IMR-90 (cell line): ENCODE measurements at regions not wholly inside any gene's neighbourhood (a gene's known extent, or its start where the extent isn't known, plus 50 kb on each side); places are given as distances from the start of the nearest gene placed in this dataset.

Experiments
- ATAC-seq: fragments of 200-7000 bp; cut with Tn5 transposase; 2 replicates; pipeline ENCODE4 v1.9.1; 2020; ENCODE audit warnings: low read depth, mild to moderate bottlenecking, moderate library complexity
- BruUV-seq: library from RNA; stranded (reverse); fragments of 400-500 nt; replicated peaks from 2 replicates; lab custom pipeline; 2021; lab: Mats Ljungman, UMichigan
- CTCF ChIA-PET: fragments of 300-600 bp; formaldehyde crosslinking; extraction: SDS; loops from one replicate; lab custom pipeline; 2021; ENCODE audit warnings: antibody characterized with exemption; lab: Yijun Ruan, JAX
- POLR2A ChIA-PET: fragments of 300-600 bp; sonication (Branson Sonifier 250); formaldehyde crosslinking; loops from one replicate; lab custom pipeline; 2022; ENCODE audit warnings: antibody characterized with exemption; ENCODE audit not compliant: unreplicated experiment; lab: Charles Lee
- DNase-seq: peaks from one replicate; pipeline ENCODE4 v3.0.0; 2013
- H2AFZ ChIP-seq: replicated peaks from 2 replicates; pipeline ENCODE3; 2013; ENCODE audit warnings: low read length, mild to moderate bottlenecking; ENCODE audit not compliant: poor library complexity
- H2AK5ac ChIP-seq: 2 replicates; pipeline ENCODE4 v1.6.1; 2013; ENCODE audit warnings: low read depth, low read length, inconsistent platforms
- H2AK9ac ChIP-seq: replicated peaks from 2 replicates; pipeline ENCODE3; 2013; ENCODE audit warnings: mild to moderate bottlenecking, low read depth, low read length, moderate library complexity; ENCODE audit not compliant: poor library complexity
- H2BK120ac ChIP-seq: 2 replicates; pipeline ENCODE4 v1.6.1; 2013; ENCODE audit warnings: low read depth, low read length, inconsistent platforms
- H2BK15ac ChIP-seq: 3 replicates; pipeline ENCODE4 v1.6.1; 2013; ENCODE audit warnings: low read depth, low read length, inconsistent platforms
- H2BK20ac ChIP-seq: 2 replicates; pipeline ENCODE4 v1.6.1; 2013; ENCODE audit warnings: low read depth, mild to moderate bottlenecking, inconsistent platforms, low read length, moderate library complexity
- H2BK5ac ChIP-seq: 2 replicates; pipeline ENCODE4 v1.6.1; 2013; ENCODE audit warnings: mild to moderate bottlenecking, low read depth, low read length, inconsistent platforms; ENCODE audit not compliant: poor library complexity, severe bottlenecking
- H3K14ac ChIP-seq: replicated peaks from 2 replicates; pipeline ENCODE4 v1.6.1; 2013; ENCODE audit warnings: low read depth, low read length, inconsistent platforms
- H3K18ac ChIP-seq: 2 replicates; pipeline ENCODE4 v1.6.1; 2013; ENCODE audit warnings: low read depth, low read length, control low read depth
- H3K23ac ChIP-seq: 2 replicates; pipeline ENCODE4 v1.6.1; 2013; ENCODE audit warnings: low read depth, low read length, inconsistent platforms
- H3K27ac ChIP-seq: 2 replicates; pipeline ENCODE4 v1.5.1; 2013; ENCODE audit warnings: mild to moderate bottlenecking, control low read depth, low read length; ENCODE audit not compliant: insufficient read depth
- H3K27me3 ChIP-seq: 2 replicates; pipeline ENCODE4 v1.6.1; 2013; ENCODE audit warnings: low read length; ENCODE audit not compliant: control insufficient read depth, insufficient read depth
- H3K36me3 ChIP-seq: 2 replicates; pipeline ENCODE4 v1.6.1; 2013; ENCODE audit warnings: low read length, mixed read lengths; ENCODE audit not compliant: control insufficient read depth, insufficient read depth
- H3K4ac ChIP-seq: 2 replicates; pipeline ENCODE4 v1.6.1; 2013; ENCODE audit warnings: low read depth, low read length, inconsistent platforms
- H3K4me1 ChIP-seq: 2 replicates; pipeline ENCODE4 v1.6.1; 2013; ENCODE audit warnings: low read length, mixed read lengths; ENCODE audit not compliant: control insufficient read depth, insufficient read depth
- H3K4me2 ChIP-seq: 2 replicates; pipeline ENCODE4 v1.6.1; 2013; ENCODE audit warnings: low read depth, mild to moderate bottlenecking, control low read depth, low read length, moderate library complexity
- H3K4me3 ChIP-seq: 2 replicates; pipeline ENCODE4 v1.5.1; 2013; ENCODE audit warnings: low read depth, mild to moderate bottlenecking, control low read depth, low read length, moderate library complexity; ENCODE audit not compliant: insufficient read depth
- H3K56ac ChIP-seq: 2 replicates; pipeline ENCODE4 v1.6.1; 2013; ENCODE audit warnings: low read length, inconsistent platforms; ENCODE audit not compliant: insufficient read depth; ENCODE audit errors: extremely low read depth
- H3K79me1 ChIP-seq, 2 experiments: 2 replicates each; pipeline ENCODE4 v1.6.1; 2013; ENCODE audit warnings: low read length in 2 of 2, inconsistent platforms in 1 of 2, low read depth in 1 of 2
- H3K9ac ChIP-seq: 2 replicates; pipeline ENCODE4 v1.6.1; 2013; ENCODE audit warnings: low read depth, low read length, control low read depth
- H3K9me1 ChIP-seq: 2 replicates; pipeline ENCODE4 v1.6.1; 2013; ENCODE audit warnings: low read length, inconsistent platforms; ENCODE audit not compliant: insufficient read depth
- H3K9me3 ChIP-seq: 2 replicates; pipeline ENCODE4 v1.6.1; 2013; ENCODE audit warnings: low read length; ENCODE audit not compliant: control insufficient read depth, insufficient read depth
- H4K20me1 ChIP-seq: 2 replicates; pipeline ENCODE4 v1.6.1; 2013; ENCODE audit warnings: low read length, inconsistent platforms; ENCODE audit not compliant: insufficient read depth
- H4K5ac ChIP-seq: 2 replicates; pipeline ENCODE4 v1.6.1; 2013; ENCODE audit warnings: mild to moderate bottlenecking, low read depth, low read length, control low read depth
- H4K8ac ChIP-seq, 2 experiments: 2 replicates each; pipeline ENCODE4 v1.6.1; 2013; ENCODE audit warnings: low read depth in 2 of 2, low read length in 2 of 2, control low read depth in 1 of 2, inconsistent platforms in 1 of 2
- H4K91ac ChIP-seq: 2 replicates; pipeline ENCODE4 v1.6.1; 2013; ENCODE audit warnings: low read depth, low read length, inconsistent platforms; ENCODE audit not compliant: insufficient read depth
- SMC3 ChIP-seq: fragments of 150-350 bp; IDR thresholded peaks from 2 replicates; pipeline ENCODE4 v1.6.1; 2016; ENCODE audit warnings: low read depth, mild to moderate bottlenecking, antibody characterized with exemption, low read length, moderate library complexity
- WGBS, 2 experiments: methylation state at CpG; one replicate each; pipeline versions ENCODE4 v1.1.5 to v1.1.7; 2013; ENCODE audit warnings: missing lambda C conversion rate in 2 of 2; ENCODE audit not compliant: insufficient read length in 1 of 2; ENCODE audit errors: extremely low coverage in 2 of 2; 5-methylcytosine and 5-hydroxymethylcytosine counted together
- dilution Hi-C: fragments of 300-500 bp; cut with HindIII; formaldehyde crosslinking; loops from one replicate; pipeline ENCODE4 v1.14.3; 2018; ENCODE audit warnings: low sequenced_read_pairs; ENCODE audit not compliant: unreplicated experiment
- in situ Hi-C: fragments of 300-500 bp; cut with MboI; formaldehyde crosslinking; loops from 3 replicates; pipeline ENCODE4 v1.14.3; 2019; ENCODE audit warnings: low sequenced_read_pairs, inconsistent platforms, mixed read lengths
- intact Hi-C: fragments of 100-400 bp; cut with micrococcal nuclease; formaldehyde crosslinking; loops from 2 replicates; pipeline ENCODE4 v1.10.0; 2022

DNA sequence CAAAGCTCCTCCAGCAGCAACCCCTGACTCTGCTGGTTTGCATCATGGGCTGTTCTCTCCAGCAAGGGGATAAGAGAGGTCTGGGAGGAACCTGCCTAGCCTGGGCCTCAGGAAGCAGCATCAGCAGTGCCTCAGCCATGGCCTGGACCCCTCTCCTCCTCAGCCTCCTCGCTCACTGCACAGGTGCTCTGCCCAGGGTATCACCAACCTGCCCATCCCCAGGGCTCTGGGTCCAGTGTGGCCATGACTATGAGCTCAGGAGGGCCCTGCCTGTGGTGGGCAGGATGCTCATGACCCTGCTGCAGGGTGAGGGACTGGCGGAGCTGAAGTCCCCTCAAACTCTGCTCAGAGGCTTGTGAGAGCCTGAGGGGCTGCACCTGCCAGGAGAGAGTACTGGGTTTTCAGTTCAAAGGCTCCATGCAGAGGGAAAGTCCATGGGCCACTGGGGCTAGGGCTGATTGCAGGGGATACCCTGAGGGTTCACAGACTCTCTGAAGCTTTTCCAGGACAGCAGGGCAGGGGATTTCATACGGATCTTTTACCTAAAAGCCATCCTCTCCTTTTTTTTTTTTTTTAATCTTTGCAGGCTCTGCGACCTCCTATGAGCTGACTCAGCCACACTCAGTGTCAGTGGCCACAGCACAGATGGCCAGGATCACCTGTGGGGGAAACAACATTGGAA, 115.8 kb upstream of the IGLL5 start:
- TF ChIP-seq SMC3, result no peak
- ChIA-PET CTCF (no interaction called here), POLR2A (interaction anchor here (0.6 kb wide), 1 partner anchor 18 kb away, joined by 4 read pairs; no protein-coding TSS in a partner anchor)
- DNase-seq (no peak), ATAC-seq (no peak)
- Histone ChIP-seq H4K5ac (no peak overlapping the region), H2BK120ac (no peak overlapping the region), H3K27ac (no peak overlapping the region), H3K9me3 (no peaks in the 10 kb centered on the region), H4K8ac (no peak overlapping the region), H2AFZ (no peak overlapping the region), H3K27me3 (peaks cover 11% of the 10 kb centered on the region), H3K18ac (no peak overlapping the region), H4K91ac (no peak overlapping the region), H3K79me1 (no peaks in the 10 kb centered on the region), H3K4me3 (no peak overlapping the region), H2AK9ac (no peak overlapping the region), H3K36me3 (no peaks in the 10 kb centered on the region), H2AK5ac (no peak overlapping the region), H3K23ac (no peak overlapping the region), H2BK20ac (no peak overlapping the region), H2BK5ac (no peak overlapping the region), H3K4ac (no peak overlapping the region), H3K9me1 (no peaks in the 10 kb centered on the region), H4K20me1 (no peaks in the 10 kb centered on the region), H3K14ac (no peak overlapping the region), H3K56ac (no peak overlapping the region), H3K4me1 (no peaks in the 10 kb centered on the region), H3K4me2 (no peak overlapping the region), H2BK15ac (no peak overlapping the region), H3K9ac (no peak overlapping the region)
- dilution Hi-C loops, result no loop called here
- intact Hi-C loops, result no loop called here
- 0% methylated on average over 2 of the region's 4 CpGs; no CpG with 5 or more reads in 1 of the 2 experiments for WGBS, 2 experiments
- BruUV-seq, result no TSS peak
- in situ Hi-C loops, result no loop called here
